DMS114 treated with DMSO at 0.1 percent for 48 hours (cell line): ENCODE measurements at regions not wholly inside any gene's neighbourhood (a gene's known extent, or its start where the extent isn't known, plus 50 kb on each side); places are given as distances from the start of the nearest gene placed in this dataset.

ENCODE experiments used
- DNase-seq: peaks from one replicate; lab custom pipeline; 2025; ENCODE audit not compliant: unreplicated experiment; lab: John Stamatoyannopoulos, UW

DNA sequence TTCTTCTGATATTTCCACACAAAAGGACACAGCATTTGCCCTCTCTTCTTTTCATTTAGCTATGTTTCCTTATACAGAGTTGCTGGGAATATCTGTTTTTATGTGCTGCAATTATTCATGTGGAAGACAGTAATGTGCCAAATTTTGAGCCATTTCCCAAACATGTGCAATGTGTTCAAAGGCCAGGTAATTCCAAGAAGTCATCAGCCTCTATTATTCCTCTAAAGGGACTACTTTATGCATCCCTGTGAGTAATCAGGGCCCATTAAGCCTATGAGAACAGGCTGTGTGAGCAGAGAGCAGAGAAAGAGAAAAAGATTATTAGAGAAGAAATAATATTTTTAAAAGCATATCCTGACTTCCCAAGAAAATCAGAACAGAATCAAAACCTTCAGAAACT lies 107.6 kb upstream of the OSR1 start:
- DNase-seq, result no peak

DNA sequence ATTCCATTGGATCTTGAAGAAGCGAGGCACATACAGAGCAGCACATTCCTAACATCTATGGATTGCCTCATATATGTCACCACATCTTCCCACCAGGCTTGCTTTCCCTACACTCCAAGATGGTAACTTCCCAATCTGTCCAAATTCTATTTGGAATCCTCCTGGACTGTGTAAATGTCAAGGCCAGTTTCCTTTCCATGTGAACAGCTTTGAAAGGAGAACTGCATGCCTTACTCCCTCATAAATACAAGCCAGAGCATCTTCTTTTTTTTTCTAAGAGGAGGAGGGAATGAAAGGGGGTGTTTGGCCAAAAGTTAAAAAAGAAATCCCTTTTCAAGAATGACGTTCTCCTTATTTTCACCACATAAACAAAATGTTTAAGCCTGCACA lies 103.8 kb upstream of the OSR1 start:
- DNase-seq, result no peak

DNA sequence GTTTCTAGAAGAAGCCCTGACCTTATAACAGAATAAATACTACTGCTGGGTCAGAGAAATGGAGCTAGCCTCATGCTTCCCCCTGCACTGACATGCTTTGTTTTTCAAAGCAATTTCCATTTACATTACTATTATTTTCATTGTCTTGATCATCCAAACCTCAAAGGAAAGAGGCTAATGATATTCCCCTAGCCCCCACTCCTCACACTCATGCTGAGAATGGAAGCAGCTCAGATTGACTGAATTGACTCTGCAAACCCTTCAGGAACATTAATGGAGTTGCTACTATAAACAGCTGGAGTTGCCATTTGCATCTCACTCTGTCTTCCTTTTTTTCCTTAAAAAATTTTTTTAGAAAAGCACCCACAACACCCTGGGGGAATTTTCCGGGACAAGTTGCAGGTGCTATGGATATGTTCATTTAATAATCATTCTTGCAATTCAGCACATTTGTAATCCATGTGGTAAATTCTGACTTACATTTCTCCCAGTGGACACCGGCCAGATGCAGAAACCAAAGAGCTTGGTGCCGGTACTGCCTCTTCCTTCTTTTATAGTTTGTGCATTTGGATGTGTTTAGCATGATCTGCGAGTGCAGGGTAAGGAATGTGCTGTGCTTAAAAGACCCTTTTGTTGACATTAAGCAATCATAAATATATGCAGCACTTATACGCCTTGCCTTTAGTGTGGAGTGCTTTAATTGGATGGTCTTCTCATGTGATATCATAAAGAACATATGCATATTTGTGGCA lies 103.3 kb upstream of the OSR1 start:
- DNase-seq, result no peak

DNA sequence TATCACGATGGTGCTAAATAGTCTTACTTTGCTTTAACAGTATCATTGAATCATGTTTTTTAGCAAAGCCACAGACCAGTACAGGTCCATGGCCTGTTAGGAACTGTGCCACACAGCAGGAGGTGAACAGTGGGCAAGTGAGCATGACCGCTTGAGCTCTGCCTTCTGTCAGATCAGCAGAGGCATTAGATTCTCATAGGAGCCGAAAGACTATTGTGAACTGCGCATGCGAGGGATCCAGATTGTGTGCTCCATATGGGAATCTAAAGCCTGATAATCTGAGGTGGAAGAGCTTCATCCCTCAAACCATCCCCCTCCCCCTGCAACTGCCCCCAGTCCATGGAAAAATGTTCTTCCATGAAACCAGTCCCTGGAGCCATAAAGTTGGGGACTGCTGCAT lies 102.3 kb upstream of the OSR1 start:
- no peak for DNase-seq

GRCh38 chr2:19458427-19459003 lies 100.1 kb upstream of the OSR1 start:
- DNase-seq, result no peak

- DNase-seq, result no peak
These were observed 99.4 kb upstream of the OSR1 start for GRCh38 chr2:19457809-19458208.

GRCh38 chr2:19456705-19457309 lies 98.4 kb upstream of the OSR1 start:
- DNase-seq, result no peak

DNA sequence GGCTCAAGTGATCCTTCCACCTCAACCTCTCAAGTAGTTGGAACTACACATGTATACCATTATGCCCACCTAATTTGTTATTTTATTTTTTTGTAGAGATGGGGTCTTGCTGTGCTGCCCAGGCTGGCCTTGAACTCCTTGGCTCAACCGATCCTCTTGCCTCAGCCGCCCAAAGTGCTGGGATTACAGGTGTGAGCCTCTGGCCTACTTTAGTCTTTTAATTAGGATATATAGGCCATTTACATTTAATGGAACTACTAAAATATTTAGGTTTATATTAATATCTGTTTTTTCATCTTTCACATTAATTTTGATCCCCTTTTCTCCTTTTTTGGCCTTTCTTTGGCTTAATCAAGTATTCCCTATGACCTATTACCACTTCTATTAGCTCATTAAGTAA lies 95.7 kb upstream of the OSR1 start:
- DNase-seq, result no peak

GRCh38 chr2:19442731-19443130 lies 84.3 kb upstream of the OSR1 start:
- DNase-seq, result no peak

DNA sequence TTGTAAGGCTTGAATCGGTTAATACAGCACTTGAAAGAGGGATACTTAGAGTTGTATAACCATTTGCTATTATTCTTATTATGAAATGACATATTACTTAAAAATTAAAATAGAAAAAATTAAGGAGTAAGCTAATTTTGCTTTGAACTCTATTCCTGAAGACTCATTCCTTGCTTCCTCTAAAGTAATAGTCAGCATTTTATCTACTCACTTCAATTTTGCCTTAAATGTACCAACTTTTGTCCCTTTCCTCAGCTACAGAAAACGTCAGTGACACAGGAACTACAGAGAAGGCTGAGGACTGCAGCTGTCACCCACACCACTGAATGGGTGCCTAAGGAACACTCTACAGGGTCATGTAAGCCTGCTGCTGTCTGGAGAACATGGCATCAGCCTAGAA lies 80.7 kb upstream of the OSR1 start:
- no peak for DNase-seq

- no peak for DNase-seq
These were observed 77.4 kb upstream of the OSR1 start for GRCh38 chr2:19435815-19436214.

GRCh38 chr2:19434413-19434812 lies 76.0 kb upstream of the OSR1 start:
- DNase-seq, result no peak

DNA sequence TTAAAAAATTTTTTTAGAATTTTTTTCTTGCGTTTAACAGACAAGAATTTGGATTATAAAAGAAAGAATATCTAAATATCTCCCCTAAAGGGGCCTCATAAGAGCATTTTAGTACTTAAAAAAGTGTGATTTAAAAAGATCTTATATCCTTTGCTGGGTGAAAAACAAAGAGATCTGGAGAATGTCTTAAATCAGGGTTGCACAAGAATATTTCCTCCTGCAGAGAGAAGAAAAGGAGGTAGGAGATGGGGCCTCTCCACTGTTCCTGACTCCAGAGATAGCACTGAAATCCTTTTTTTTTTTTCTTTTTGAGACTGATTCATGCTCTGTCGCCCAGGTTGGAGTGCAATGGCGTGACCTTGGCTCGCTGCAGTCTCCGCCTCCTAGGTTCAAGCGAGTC lies 68.5 kb upstream of the OSR1 start:
- DNase-seq, result no peak

- DNase-seq, result no peak
These were observed 67.7 kb upstream of the OSR1 start for GRCh38 chr2:19426144-19426543.

DNA sequence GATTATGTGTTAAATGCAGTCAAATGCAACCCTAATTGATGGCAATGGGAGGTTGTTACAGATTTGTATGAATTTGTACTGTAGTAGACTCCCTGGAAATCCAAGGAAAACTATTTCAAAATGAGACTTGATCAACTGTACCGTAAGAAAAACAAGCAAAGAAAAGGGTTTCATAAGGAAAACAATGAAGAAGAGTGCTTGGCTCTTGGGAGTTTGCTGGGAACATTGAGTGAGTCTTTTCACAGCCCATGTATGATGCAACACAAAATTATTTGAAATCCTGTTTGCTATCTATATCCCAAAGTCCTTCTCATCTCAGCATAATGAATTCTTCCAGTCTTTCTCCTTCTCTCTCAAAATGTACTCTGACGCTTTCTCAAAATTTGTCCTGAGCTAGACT lies 67.0 kb upstream of the OSR1 start:
- DNase-seq, result no peak

GRCh38 chr2:19419211-19419880 lies 60.9 kb upstream of the OSR1 start:
- no peak for DNase-seq

- no peak for DNase-seq
These were observed 58.6 kb upstream of the OSR1 start for GRCh38 chr2:19416784-19417684.

- DNase-seq, result no peak
These were observed 57.7 kb upstream of the OSR1 start for GRCh38 chr2:19416083-19416482.

DNA sequence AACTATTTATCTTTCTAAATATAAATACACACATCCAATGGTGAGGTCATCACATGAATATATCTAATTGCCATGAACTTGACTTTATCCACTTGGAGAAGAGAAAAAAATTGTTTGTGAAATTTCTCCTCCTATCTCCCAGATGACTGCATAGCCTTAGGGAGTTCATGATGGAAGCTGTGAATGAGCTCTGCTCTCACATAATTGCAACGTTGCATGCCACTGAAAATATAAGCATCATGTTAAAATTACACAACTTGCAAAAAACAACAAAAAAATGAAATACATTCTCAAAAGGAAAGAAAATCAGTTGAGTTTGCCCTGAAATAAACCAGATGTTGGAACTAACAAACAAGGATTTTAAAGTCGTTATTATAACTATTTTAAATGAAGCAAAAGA lies 50.6 kb upstream of the OSR1 start:
- no peak for DNase-seq

DNA sequence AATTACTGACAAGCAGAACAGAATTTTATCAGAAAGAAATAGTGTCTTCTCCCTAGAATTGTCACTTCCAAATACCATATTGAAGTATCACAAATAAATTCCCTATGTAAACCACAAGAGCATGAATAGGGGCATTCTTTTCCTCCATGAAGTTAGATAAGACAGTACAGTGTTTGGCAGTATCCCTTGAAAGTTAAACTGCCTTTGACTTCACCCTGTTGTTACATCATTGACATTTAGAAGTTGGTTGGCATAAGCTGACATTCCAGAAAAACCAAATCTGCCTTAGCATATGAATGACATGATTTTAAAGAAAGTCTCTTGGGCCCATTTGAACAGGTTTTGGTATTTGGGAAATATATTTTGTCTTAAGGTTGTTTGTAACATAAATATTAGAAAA lies 50.2 kb upstream of the OSR1 start:
- DNase-seq, result no peak
